ENCODE measurements at regions not wholly inside any gene's neighbourhood (a gene's known extent, or its start where the extent isn't known, plus 50 kb on each side); places are given as distances from the start of the nearest gene placed in this dataset.

GRCh38 chr17:55625521-55625920 lies 97.1 kb downstream of the TMEM100 start:
- no peak overlapping the region for H3K4me3 ChIP-seq
- H3K36me3 ChIP-seq (ENCODE audit: control insufficient read depth in 4 of 4, insufficient read depth in 4 of 4, low read length in 4 of 4): no peaks in the 10 kb centered on the region
- DNase-seq (no peak), ATAC-seq (ENCODE audit: insufficient read depth, low FRiP score) (no peak)
- no peak for TF ChIP-seq CTCF (IDR thresholded peaks at IDR 0.05; ENCODE audit: control extremely low read depth, extremely low read depth)
- H3K27me3 ChIP-seq (ENCODE audit: control insufficient read depth in 3 of 3, insufficient read depth in 3 of 3, low read length in 2 of 3): peaks cover 0 to 3% (median 0%) of the 10 kb centered on the region in 3 donors
- H3K9me3 ChIP-seq (ENCODE audit: control insufficient read depth in 4 of 4, insufficient read depth in 3 of 4, low read length in 3 of 4): no peaks in the 10 kb centered on the region
- peaks cover 0 to 2% (median 0%) of the 10 kb centered on the region in 5 donors for H3K4me1 ChIP-seq (ENCODE audit: control insufficient read depth in 5 of 5, insufficient read depth in 5 of 5, low read length in 5 of 5)
- H3K27ac ChIP-seq (ENCODE audit: low read depth in 1 of 2, low read length in 1 of 2): no peak overlapping the region
- no peak overlapping the region for H3K9ac ChIP-seq (ENCODE audit: insufficient read depth in 1 of 2, low read length in 2 of 2)

- Histone ChIP-seq H3K9ac (ENCODE audit: insufficient read depth in 1 of 2, low read length in 2 of 2) (no peak overlapping the region), H3K36me3 (ENCODE audit: control insufficient read depth in 4 of 4, insufficient read depth in 4 of 4, low read length in 4 of 4) (no peaks in the 10 kb centered on the region), H3K4me1 (ENCODE audit: control insufficient read depth in 5 of 5, insufficient read depth in 5 of 5, low read length in 5 of 5) (no peaks in the 10 kb centered on the region), H3K27me3 (ENCODE audit: control insufficient read depth in 3 of 3, insufficient read depth in 3 of 3, low read length in 2 of 3) (peaks cover 0 to 1% (median 0%) of the 10 kb centered on the region in 3 donors), H3K4me3 (no peak overlapping the region), H3K27ac (ENCODE audit: low read depth in 1 of 2, low read length in 1 of 2) (peak overlapping the region in 1 of 2 donors; percentile 77), H3K9me3 (ENCODE audit: control insufficient read depth in 4 of 4, insufficient read depth in 3 of 4, low read length in 3 of 4) (no peaks in the 10 kb centered on the region)
- WGBS, 2 donors: 78 to 89% methylated on average over 3 of the region's 3 CpGs
- ATAC-seq (ENCODE audit: insufficient read depth, low FRiP score): no peak
- DNase-seq: no peak
- no peak for TF ChIP-seq CTCF (IDR thresholded peaks at IDR 0.05; ENCODE audit: control extremely low read depth, extremely low read depth)
These were observed 97.8 kb downstream of the TMEM100 start for GRCh38 chr17:55624772-55625433.

GRCh38 chr17:55622547-55622946 lies 100.1 kb downstream of the TMEM100 start:
- H3K27ac ChIP-seq (ENCODE audit: low read depth in 1 of 2, low read length in 1 of 2): peak overlapping the region in 1 of 2 donors; percentile 47
- no peaks in the 10 kb centered on the region for H3K4me1 ChIP-seq (ENCODE audit: control insufficient read depth in 5 of 5, insufficient read depth in 5 of 5, low read length in 5 of 5)
- no peaks in the 10 kb centered on the region for H3K27me3 ChIP-seq (ENCODE audit: control insufficient read depth in 3 of 3, insufficient read depth in 3 of 3, low read length in 2 of 3)
- H3K4me3 ChIP-seq: no peak overlapping the region
- DNase-seq (no peak), ATAC-seq (ENCODE audit: insufficient read depth, low FRiP score) (no peak)
- WGBS, 2 donors: 61 to 81% methylated on average over 3 of the region's 3 CpGs
- H3K9me3 ChIP-seq (ENCODE audit: control insufficient read depth in 4 of 4, insufficient read depth in 3 of 4, low read length in 3 of 4): no peaks in the 10 kb centered on the region
- no peak overlapping the region for H3K9ac ChIP-seq (ENCODE audit: insufficient read depth in 1 of 2, low read length in 2 of 2)
- no peak for TF ChIP-seq CTCF (IDR thresholded peaks at IDR 0.05; ENCODE audit: control extremely low read depth, extremely low read depth)
- no peaks in the 10 kb centered on the region for H3K36me3 ChIP-seq (ENCODE audit: control insufficient read depth in 4 of 4, insufficient read depth in 4 of 4, low read length in 4 of 4)

DNA sequence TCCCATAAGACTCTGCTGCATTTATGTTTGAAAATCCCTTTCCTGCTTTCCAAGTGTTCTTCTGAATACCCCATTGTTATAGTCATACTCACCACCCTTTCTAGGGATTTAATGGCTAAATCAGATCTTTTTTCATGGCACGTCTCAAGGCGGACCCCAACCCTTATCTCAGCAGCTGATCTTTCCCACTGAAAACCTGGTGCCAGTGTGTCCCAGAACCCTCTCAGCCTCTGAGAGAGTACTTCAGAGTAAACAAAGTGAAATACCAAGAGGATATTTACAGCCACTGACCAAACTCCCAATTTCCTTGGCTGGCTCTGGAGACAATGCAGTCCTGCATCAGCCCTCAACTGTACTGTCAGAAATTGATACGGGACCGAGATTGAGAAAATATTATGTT lies 101.7 kb downstream of the TMEM100 start:
- Histone ChIP-seq H3K4me1 (ENCODE audit: control insufficient read depth in 5 of 5, insufficient read depth in 5 of 5, low read length in 5 of 5) (no peaks in the 10 kb centered on the region), H3K36me3 (ENCODE audit: control insufficient read depth in 4 of 4, insufficient read depth in 4 of 4, low read length in 4 of 4) (no peaks in the 10 kb centered on the region), H3K9me3 (ENCODE audit: control insufficient read depth in 4 of 4, insufficient read depth in 3 of 4, low read length in 3 of 4) (no peaks in the 10 kb centered on the region), H3K27ac (ENCODE audit: low read depth in 1 of 2, low read length in 1 of 2) (no peak overlapping the region), H3K4me3 (no peak overlapping the region), H3K27me3 (ENCODE audit: control insufficient read depth in 3 of 3, insufficient read depth in 3 of 3, low read length in 2 of 3) (no peaks in the 10 kb centered on the region), H3K9ac (ENCODE audit: insufficient read depth in 1 of 2, low read length in 2 of 2) (no peak overlapping the region)
- no peak for TF ChIP-seq CTCF (IDR thresholded peaks at IDR 0.05; ENCODE audit: control extremely low read depth, extremely low read depth)
- WGBS, 2 donors: 72 to 76% methylated on average over 4 of the region's 4 CpGs
- ATAC-seq (ENCODE audit: insufficient read depth, low FRiP score) (no peak), DNase-seq (no peak)
